ENCODE measurements at regions not wholly inside any gene's neighbourhood (a gene's known extent, or its start where the extent isn't known, plus 50 kb on each side); places are given as distances from the start of the nearest gene placed in this dataset.
A peak's percentile ranks its signal among the peaks of the same experiment; 100 is the strongest.

- no peak for DNase-seq
Measured at GRCh38 chr14:59081720-59082119, 106.7 kb upstream of the DAAM1 start.

GRCh38 chr14:59085207-59085739, 103.2 kb upstream of the DAAM1 start:
- no peak for DNase-seq

GRCh38 chr14:59086241-59086882, 102.1 kb upstream of the DAAM1 start:
- no peak for DNase-seq

- DNase-seq, result no peak
Measured at GRCh38 chr14:59087240-59087639, 101.2 kb upstream of the DAAM1 start.

GRCh38 chr14:59087711-59088110, 100.8 kb upstream of the DAAM1 start:
- no peak for DNase-seq

GRCh38 chr14:59090572-59090971, 97.9 kb upstream of the DAAM1 start:
- DNase-seq, result no peak

GRCh38 chr14:59091404-59091803, 97.1 kb upstream of the DAAM1 start:
- no peak for DNase-seq

GRCh38 chr14:59091976-59092375, 96.5 kb upstream of the DAAM1 start:
- no peak for DNase-seq

GRCh38 chr14:59093902-59094301, 94.6 kb upstream of the DAAM1 start:
- DNase-seq, result no peak

GRCh38 chr14:59096303-59096702, 92.2 kb upstream of the DAAM1 start:
- no peak for DNase-seq

- DNase-seq, result no peak
Measured at GRCh38 chr14:59097681-59098080, 90.8 kb upstream of the DAAM1 start.

- DNase-seq, result no peak
Measured at GRCh38 chr14:59098377-59098776, 90.1 kb upstream of the DAAM1 start.

GRCh38 chr14:59100205-59100604, 88.3 kb upstream of the DAAM1 start:
- DNase-seq, result no peak

GRCh38 chr14:59101476-59101875, 87.0 kb upstream of the DAAM1 start:
- no peak for DNase-seq

- DNase-seq, result no peak
Measured at GRCh38 chr14:59103396-59103795, 85.1 kb upstream of the DAAM1 start.

GRCh38 chr14:59107819-59108218, 80.6 kb upstream of the DAAM1 start:
- DNase-seq, result no peak

GRCh38 chr14:59116984-59117415, 71.5 kb upstream of the DAAM1 start:
- no peak for DNase-seq

GRCh38 chr14:59117754-59118528, 70.5 kb upstream of the DAAM1 start:
- DNase-seq, result no peak

GRCh38 chr14:59120921-59121320, 67.5 kb upstream of the DAAM1 start:
- DNase-seq, result no peak

- DNase-seq, result no peak
Measured at GRCh38 chr14:59123531-59123930, 64.9 kb upstream of the DAAM1 start.

- DNase-seq, result no peak
Measured at GRCh38 chr14:59123975-59124374, 64.5 kb upstream of the DAAM1 start.

- DNase-seq, result no peak
Measured at GRCh38 chr14:59125156-59125555, 63.3 kb upstream of the DAAM1 start.

GRCh38 chr14:59126714-59127436, 61.6 kb upstream of the DAAM1 start:
- DNase-seq, result peak; percentile 49

- no peak for DNase-seq
Measured at GRCh38 chr14:59127437-59127732, 61.1 kb upstream of the DAAM1 start.
